ENCODE measurements at regions not wholly inside any gene's neighbourhood (a gene's known extent, or its start where the extent isn't known, plus 50 kb on each side); places are given as distances from the start of the nearest gene placed in this dataset.

GRCh38 chr12:124222368-124223245 is 72.3 kb upstream of the RFLNA start:
- TF ChIP-seq CTCF (IDR thresholded peaks at IDR 0.05) (no peak), EZH2phosphoT487 (IDR thresholded peaks at IDR 0.05) (no peak)

All from neural progenitor cell (in vitro differentiated cells).